ENCODE measurements at regions not wholly inside any gene's neighbourhood (a gene's known extent, or its start where the extent isn't known, plus 50 kb on each side); places are given as distances from the start of the nearest gene placed in this dataset.

DNA sequence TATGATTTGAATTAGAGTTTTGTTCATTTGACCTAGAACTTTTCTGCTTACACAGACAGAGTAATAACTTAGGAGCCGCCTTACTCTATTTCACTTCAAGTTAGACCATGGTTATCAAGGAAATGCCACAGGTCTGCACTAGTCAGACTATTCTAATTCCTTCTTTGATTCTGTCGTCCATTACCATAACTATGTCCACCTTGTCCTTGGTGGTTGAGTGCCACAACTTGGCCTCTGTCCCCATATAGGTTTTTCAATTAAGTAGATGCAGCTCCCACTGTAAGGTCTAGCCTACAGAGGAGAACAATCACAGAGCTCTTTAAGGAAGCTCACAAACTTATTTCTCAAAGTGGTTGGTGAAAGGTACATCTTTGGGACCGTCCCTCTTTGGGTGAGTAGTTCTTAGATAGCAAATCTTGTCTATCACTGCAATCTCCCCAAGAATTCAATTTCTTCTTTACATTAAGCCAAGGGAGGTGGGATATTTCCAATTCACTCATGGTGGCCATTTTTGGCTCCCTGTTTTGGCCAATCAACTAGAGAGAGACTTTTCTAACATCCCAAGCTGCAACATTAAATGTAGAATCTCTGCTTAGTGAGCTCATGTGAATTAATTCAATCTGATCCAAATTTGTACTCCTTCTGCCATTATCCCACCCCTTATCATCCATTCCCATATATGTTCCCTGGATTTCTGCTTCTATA, 434.6 kb downstream of the ADAMTS20 start:
- DNase-seq (ENCODE audit: low read depth): no peak

GRCh38 chr12:43115441-43116160, 436.4 kb downstream of the ADAMTS20 start:
- DNase-seq (ENCODE audit: low read depth): no peak

DNA sequence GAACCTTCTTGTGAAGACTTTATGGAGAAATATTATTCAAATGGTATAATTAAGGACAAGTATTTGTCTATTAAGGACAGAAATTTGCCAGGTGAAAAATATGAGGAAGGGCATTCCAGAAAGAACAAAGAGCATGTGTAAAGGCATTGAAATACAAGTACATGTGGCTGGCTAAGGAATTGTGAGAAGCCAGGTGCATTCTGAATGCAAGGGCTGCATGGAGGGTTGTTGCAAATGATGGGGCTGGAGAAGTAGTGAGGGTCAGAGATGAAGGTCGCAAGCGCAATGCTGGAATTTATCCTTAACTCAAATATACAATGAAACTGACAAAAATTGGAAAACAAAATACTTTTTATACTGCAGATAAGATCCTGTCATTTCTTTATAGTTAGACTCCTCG, 437.7 kb downstream of the ADAMTS20 start:
- no peak for DNase-seq (ENCODE audit: low read depth)

- DNase-seq (ENCODE audit: low read depth): no peak
These were observed 438.4 kb downstream of the ADAMTS20 start for GRCh38 chr12:43113616-43114015.

DNA sequence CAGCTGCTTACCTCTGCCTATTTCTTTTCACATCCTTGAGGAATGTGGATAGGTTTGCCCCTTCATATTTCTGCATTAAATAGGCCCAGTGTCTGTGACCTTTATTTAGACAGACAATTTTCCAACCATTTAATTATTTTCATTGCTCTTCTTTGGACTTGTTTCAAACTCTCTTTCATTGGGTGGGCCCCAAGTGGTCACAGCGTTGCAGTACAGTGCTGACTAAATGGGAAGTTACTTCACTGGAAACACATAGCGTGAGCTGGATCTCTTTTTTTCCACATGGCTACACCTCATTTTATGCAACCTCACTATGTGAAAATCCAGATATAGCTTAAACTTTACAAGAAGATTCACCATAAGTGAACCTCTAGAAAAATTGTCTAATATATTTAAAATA, 438.9 kb downstream of the ADAMTS20 start:
- DNase-seq (ENCODE audit: low read depth): peak; percentile 61

GRCh38 chr12:43112101-43112920, 439.7 kb downstream of the ADAMTS20 start:
- no peak for DNase-seq (ENCODE audit: low read depth)

- DNase-seq (ENCODE audit: low read depth): no peak
These were observed 440.4 kb downstream of the ADAMTS20 start for GRCh38 chr12:43111608-43112007.

GRCh38 chr12:43109631-43110345, 442.2 kb downstream of the ADAMTS20 start:
- no peak for DNase-seq (ENCODE audit: low read depth)

- DNase-seq (ENCODE audit: low read depth): no peak
These were observed 443.3 kb downstream of the ADAMTS20 start for GRCh38 chr12:43108656-43109055.

- DNase-seq (ENCODE audit: low read depth): no peak
These were observed 444.8 kb downstream of the ADAMTS20 start for GRCh38 chr12:43107026-43107775.

DNA sequence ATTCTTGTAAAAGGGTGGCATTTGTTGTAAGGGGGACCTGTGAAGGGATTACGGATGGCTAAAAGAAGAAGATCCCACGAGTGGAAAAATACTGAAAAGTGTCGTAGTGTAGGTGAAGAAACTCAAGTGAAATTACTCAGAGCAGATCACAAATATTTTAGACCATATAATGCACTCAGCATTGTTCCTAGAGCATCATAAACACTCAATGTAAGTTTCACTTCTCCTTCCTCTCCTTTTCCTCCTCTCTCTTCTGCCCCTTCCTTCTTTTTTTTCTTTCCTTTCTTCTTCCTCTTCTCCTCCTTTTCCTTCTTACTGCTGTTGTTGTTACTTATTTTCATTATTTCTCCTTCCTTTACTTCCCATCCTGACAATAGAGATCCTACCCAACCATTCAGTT, 445.6 kb downstream of the ADAMTS20 start:
- no peak for DNase-seq (ENCODE audit: low read depth)

GRCh38 chr12:43105426-43105981, 446.5 kb downstream of the ADAMTS20 start:
- DNase-seq (ENCODE audit: low read depth): no peak

DNA sequence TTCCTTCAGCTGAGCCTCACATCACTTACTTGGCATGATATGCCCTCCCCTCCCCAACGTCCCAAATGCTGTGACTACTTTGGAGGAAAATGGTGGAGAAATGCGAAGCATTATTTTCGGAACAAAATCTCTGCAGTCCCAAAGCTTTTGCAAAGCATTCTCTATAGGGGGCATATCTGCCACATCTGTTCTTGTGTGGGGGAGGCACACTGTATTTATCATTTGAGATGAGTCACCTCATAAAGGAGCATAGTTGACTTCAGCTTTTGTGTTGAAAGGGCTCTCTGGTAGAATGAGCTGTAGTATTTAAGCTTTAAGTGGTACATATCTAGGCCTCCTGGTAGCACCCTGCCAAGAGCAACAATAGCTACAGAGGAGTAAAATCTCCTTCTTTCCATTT, 447.5 kb downstream of the ADAMTS20 start:
- peak; percentile 72 for DNase-seq (ENCODE audit: low read depth)

DNA sequence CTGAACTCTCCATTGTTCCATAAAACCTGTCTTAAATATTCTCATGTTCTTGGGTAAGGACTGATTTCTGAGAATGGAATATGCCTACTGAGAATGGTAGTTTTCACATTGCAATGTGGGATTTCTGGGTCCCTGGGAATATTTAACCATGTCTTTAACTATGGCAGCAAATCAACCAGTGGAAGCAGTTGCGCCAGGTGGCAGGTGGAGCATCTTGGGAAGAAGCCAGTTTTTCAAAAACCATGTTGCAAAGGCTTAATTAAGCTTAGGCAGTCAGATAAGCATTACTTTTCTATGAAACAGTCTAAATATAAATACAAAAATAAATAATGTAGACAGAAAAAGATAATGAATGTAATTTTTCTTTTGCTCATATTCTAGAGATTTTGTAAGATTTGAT, 448.1 kb downstream of the ADAMTS20 start:
- no peak for DNase-seq (ENCODE audit: low read depth)

DNA sequence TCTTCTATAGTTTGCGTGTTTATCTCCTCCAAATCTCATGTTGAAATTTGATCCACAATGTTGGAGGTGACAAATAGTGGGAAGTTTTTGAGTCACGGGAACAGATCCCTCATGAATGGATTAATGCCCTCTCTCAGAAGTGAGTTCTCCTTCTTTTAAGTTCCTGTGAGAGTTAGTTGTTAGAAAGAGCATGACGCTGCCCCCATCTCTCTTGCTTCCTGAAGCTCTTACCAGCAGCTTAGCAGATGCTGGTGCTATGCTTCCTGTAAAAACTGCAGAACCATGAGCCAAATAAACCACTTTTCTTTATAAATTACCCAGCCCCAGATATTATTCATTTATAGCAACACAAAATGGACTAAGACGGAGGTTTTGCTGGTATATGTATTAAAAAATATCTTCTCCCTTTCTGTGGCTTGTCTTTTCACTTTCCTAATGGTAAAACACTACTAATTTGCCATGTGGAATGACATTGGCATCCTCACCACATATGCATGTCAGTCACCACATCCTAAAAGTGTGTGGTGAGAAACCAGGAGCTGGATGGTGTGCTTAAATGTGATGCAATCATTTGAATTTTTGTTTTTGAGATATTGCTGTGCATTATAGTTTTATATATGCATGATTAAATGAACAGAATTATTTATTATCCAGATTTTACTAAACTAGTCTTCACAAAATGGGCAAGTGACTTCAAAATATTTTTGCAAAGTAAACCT, 449.3 kb downstream of the ADAMTS20 start:
- peak; percentile 43 for DNase-seq (ENCODE audit: low read depth)

- DNase-seq (ENCODE audit: low read depth): no peak
These were observed 451.8 kb downstream of the ADAMTS20 start for GRCh38 chr12:43100231-43100630.

GRCh38 chr12:43099691-43100163, 452.3 kb downstream of the ADAMTS20 start:
- no peak for DNase-seq (ENCODE audit: low read depth)

GRCh38 chr12:43098766-43099550, 453.0 kb downstream of the ADAMTS20 start:
- no peak for DNase-seq (ENCODE audit: low read depth)

DNA sequence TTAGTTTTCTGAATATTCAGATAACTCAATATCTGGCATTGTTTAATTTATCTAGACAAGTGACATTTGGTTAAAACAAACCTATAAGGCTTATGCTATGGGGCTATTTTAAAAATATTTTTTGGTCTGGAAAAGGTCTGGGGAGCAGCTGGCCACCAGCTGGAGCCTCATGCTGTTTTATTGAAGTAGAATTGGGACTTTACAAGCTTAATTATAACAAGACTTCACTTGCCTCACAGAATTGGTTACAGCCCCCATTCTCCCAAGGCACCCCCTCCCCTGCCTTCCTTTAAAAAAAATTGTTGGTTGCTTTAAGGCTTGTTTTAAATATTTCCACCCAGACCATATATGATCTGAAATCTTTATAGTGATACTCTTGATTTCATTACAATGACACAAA, 453.9 kb downstream of the ADAMTS20 start:
- DNase-seq (ENCODE audit: low read depth): no peak
